ENCODE measurements at regions not wholly inside any gene's neighbourhood (a gene's known extent, or its start where the extent isn't known, plus 50 kb on each side); places are given as distances from the start of the nearest gene placed in this dataset.
"Not testable (repeated sequence)": the region's sequence is repeated elsewhere in the genome, so short reads cannot be mapped to it uniquely, and the experiment has no call there.

DNA sequence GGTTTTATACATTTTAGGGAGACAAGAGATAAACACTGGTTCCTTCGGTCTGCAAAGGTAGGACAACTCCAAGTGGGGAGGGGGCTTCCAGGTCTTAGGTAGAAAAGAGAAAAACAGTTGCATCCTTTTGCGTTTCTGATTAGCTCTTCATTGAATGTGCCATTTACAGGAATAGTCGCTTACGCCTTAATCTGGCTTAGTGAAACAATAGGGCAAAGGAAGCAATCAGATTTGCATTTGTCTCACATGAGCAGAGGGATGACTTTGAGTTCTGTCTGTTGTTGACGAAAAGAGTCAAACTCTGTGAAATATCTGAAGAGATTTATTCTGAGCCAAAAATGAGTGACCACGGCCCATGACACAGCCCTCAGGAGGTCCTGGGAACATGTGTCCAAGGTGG, 166.0 kb upstream of the ATP10A start:
- no peak overlapping the region for H3K4me3 ChIP-seq (replicated peaks; ENCODE audit: insufficient read depth, low read length)
- TF ChIP-seq GABPA (IDR thresholded peaks at IDR 0.05; ENCODE audit: low read depth) (no peak), POLR2AphosphoS5 (IDR thresholded peaks at IDR 0.05; ENCODE audit: low read depth) (no peak), SPI1 (IDR thresholded peaks at IDR 0.05; ENCODE audit: borderline replicate concordance, low read depth) (no peak)
- TF ChIP-seq, protein P1, sequence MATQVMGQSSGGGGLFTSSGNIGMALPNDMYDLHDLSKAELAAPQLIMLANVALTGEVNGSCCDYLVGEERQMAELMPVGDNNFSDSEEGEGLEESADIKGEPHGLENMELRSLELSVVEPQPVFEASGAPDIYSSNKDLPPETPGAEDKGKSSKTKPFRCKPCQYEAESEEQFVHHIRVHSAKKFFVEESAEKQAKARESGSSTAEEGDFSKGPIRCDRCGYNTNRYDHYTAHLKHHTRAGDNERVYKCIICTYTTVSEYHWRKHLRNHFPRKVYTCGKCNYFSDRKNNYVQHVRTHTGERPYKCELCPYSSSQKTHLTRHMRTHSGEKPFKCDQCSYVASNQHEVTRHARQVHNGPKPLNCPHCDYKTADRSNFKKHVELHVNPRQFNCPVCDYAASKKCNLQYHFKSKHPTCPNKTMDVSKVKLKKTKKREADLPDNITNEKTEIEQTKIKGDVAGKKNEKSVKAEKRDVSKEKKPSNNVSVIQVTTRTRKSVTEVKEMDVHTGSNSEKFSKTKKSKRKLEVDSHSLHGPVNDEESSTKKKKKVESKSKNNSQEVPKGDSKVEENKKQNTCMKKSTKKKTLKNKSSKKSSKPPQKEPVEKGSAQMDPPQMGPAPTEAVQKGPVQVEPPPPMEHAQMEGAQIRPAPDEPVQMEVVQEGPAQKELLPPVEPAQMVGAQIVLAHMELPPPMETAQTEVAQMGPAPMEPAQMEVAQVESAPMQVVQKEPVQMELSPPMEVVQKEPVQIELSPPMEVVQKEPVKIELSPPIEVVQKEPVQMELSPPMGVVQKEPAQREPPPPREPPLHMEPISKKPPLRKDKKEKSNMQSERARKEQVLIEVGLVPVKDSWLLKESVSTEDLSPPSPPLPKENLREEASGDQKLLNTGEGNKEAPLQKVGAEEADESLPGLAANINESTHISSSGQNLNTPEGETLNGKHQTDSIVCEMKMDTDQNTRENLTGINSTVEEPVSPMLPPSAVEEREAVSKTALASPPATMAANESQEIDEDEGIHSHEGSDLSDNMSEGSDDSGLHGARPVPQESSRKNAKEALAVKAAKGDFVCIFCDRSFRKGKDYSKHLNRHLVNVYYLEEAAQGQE (IDR thresholded peaks at IDR 0.05; ENCODE audit: insufficient replicate concordance, low read depth), result no peak
- TF ChIP-seq, protein P2, sequence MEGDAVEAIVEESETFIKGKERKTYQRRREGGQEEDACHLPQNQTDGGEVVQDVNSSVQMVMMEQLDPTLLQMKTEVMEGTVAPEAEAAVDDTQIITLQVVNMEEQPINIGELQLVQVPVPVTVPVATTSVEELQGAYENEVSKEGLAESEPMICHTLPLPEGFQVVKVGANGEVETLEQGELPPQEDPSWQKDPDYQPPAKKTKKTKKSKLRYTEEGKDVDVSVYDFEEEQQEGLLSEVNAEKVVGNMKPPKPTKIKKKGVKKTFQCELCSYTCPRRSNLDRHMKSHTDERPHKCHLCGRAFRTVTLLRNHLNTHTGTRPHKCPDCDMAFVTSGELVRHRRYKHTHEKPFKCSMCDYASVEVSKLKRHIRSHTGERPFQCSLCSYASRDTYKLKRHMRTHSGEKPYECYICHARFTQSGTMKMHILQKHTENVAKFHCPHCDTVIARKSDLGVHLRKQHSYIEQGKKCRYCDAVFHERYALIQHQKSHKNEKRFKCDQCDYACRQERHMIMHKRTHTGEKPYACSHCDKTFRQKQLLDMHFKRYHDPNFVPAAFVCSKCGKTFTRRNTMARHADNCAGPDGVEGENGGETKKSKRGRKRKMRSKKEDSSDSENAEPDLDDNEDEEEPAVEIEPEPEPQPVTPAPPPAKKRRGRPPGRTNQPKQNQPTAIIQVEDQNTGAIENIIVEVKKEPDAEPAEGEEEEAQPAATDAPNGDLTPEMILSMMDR (IDR thresholded peaks at IDR 0.05; ENCODE audit: insufficient read depth, low read length), result no peak
- DNase-seq (ENCODE audit: low read depth in 1 of 2, low spot score in 1 of 2), result no peak
- H3K27ac ChIP-seq (replicated peaks), result no peak overlapping the region
- no peaks in the 10 kb centered on the region for H3K27me3 ChIP-seq (ENCODE audit: insufficient read depth, poor library complexity, severe bottlenecking)

DNA sequence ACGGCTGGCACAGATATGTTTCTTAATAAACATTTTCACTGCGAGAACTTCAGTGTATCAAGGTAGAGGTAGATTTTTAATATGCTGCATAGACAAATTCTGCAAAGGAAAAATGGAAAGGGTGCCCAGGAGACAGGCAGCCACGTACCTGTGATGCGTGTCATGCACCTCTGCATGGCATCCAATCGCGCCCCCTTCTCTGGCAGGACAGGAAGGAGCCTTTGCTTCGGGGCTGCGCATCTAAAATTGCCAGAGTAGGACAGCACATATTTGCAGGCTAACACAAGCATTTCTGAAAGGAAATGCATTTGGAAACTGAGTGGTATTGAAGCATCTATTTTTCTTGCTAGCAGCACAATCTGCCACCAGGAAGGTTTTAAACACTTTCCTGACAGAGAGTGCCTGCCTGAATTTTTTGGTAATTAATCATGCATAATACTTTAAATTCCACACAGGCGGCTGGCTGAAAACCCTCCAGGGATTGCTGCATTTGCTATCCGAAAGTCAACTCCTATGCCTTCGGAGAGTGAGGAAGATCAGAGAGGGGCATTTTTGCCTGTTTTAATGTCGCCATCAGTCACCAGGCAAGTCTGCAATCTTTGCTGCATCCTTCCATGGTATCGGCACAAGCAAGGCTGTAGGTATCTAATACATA, 165.1 kb upstream of the ATP10A start:
- TF ChIP-seq GABPA (IDR thresholded peaks at IDR 0.05; ENCODE audit: low read depth) (no peak), SPI1 (IDR thresholded peaks at IDR 0.05; ENCODE audit: borderline replicate concordance, low read depth) (no peak), POLR2AphosphoS5 (IDR thresholded peaks at IDR 0.05; ENCODE audit: low read depth) (no peak)
- TF ChIP-seq, protein P1 (IDR thresholded peaks at IDR 0.05; ENCODE audit: insufficient replicate concordance, low read depth), result no peak
- TF ChIP-seq, protein P2 (IDR thresholded peaks at IDR 0.05; ENCODE audit: insufficient read depth, low read length), result no peak
- Histone ChIP-seq H3K27me3 (ENCODE audit: insufficient read depth, poor library complexity, severe bottlenecking) (no peaks in the 10 kb centered on the region), H3K4me3 (replicated peaks; ENCODE audit: insufficient read depth, low read length) (no peak overlapping the region), H3K27ac (replicated peaks) (no peak overlapping the region)
- no peak for DNase-seq (ENCODE audit: low read depth in 1 of 2, low spot score in 1 of 2)

DNA sequence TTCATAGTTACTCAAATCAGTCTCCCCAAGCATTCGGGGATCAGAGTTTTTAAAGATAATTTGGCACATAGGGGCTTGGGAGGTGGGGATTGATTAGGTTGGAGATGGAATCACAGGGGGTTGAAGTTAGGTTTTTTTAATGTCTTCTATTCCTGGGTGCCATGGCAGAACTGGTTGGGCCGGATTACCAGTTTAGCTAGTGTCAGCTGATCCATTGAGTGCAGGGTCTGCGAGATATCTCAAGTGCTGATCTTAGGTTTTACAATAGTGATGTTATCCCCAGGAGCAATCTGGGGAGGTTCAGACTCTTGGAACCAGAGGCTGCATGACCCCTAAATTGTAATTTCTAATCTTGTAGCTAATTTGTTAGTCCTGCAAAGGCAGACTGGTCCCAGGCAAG, 163.5 kb upstream of the ATP10A start:
- not testable (repeated sequence) for H3K27ac ChIP-seq (replicated peaks); DNase-seq (ENCODE audit: low read depth in 1 of 2, low spot score in 1 of 2); H3K27me3 ChIP-seq (ENCODE audit: insufficient read depth, poor library complexity, severe bottlenecking); H3K4me3 ChIP-seq (replicated peaks; ENCODE audit: insufficient read depth, low read length)

DNA sequence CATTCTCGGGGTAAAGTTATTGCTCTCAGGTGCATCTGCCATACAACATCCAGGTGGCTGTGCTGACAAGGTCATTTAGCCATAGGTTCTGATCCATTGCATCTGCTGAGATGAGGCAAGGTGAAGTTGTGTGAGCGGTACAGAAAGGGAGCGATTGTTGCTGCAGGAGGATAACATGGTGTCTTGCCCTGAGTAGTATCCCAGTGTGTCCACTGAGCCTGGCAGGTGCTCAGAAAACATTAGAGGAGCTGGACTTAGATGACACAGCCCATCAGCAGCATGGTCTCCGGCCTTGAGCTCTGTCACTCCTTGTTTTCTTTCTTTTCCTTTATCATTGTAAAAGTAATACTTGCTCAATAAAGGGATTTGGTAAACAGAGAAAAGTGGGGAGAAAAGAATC, 161.1 kb upstream of the ATP10A start:
- TF ChIP-seq SPI1 (IDR thresholded peaks at IDR 0.05; ENCODE audit: borderline replicate concordance, low read depth) (no peak), POLR2AphosphoS5 (IDR thresholded peaks at IDR 0.05; ENCODE audit: low read depth) (no peak), GABPA (IDR thresholded peaks at IDR 0.05; ENCODE audit: low read depth) (no peak)
- TF ChIP-seq, protein P1 (IDR thresholded peaks at IDR 0.05; ENCODE audit: insufficient replicate concordance, low read depth), result no peak
- TF ChIP-seq, protein P2 (IDR thresholded peaks at IDR 0.05; ENCODE audit: insufficient read depth, low read length), result no peak
- Histone ChIP-seq H3K4me3 (replicated peaks; ENCODE audit: insufficient read depth, low read length) (no peak overlapping the region), H3K27ac (replicated peaks) (no peak overlapping the region)

More for the DNA sequence above, 161.1 kb upstream of the ATP10A start:
- DNase-seq (ENCODE audit: low read depth in 1 of 2, low spot score in 1 of 2), result no peak
- no peaks in the 10 kb centered on the region for H3K27me3 ChIP-seq (ENCODE audit: insufficient read depth, poor library complexity, severe bottlenecking)

Measured in HL-60 (cell line).